ENCODE measurements at regions not wholly inside any gene's neighbourhood (a gene's known extent, or its start where the extent isn't known, plus 50 kb on each side); places are given as distances from the start of the nearest gene placed in this dataset.

GRCh38 chr1:143720087-143721023 lies 251.4 kb downstream of the FAM72C start:
- Histone ChIP-seq H3K9ac (ENCODE audit: control insufficient read depth, extremely low read depth, insufficient read depth, low read length) (no peak overlapping the region), H4K20me1 (ENCODE audit: control insufficient read depth, extremely low read depth, insufficient read depth, low read length) (no peaks in the 10 kb centered on the region), H3K27me3 (ENCODE audit: control insufficient read depth, extremely low read depth, insufficient read depth, low read length) (peaks cover 5% of the 10 kb centered on the region), H3K9me1 (ENCODE audit: control insufficient read depth, extremely low read depth, insufficient read depth, low read length) (no peaks in the 10 kb centered on the region), H3K79me2 (ENCODE audit: control insufficient read depth, insufficient read depth, low read length) (no peaks in the 10 kb centered on the region), H3K27ac (ENCODE audit: control insufficient read depth, insufficient read depth, low read length) (no peak overlapping the region), H3K36me3 (ENCODE audit: control insufficient read depth in 2 of 2, extremely low read depth in 1 of 2, insufficient read depth in 2 of 2, low read length in 2 of 2) (no peaks in the 10 kb centered on the region), H3K9me3 (ENCODE audit: control insufficient read depth, low read depth, low read length) (no peaks in the 10 kb centered on the region), H3K4me2 (ENCODE audit: control insufficient read depth, extremely low read depth, insufficient read depth, low read depth, low read length) (no peak overlapping the region), H3K4me1 (ENCODE audit: control insufficient read depth, extremely low read depth, insufficient read depth, low read length) (no peaks in the 10 kb centered on the region), H2AFZ (ENCODE audit: control insufficient read depth, low read length) (no peak overlapping the region), H3K4me3 (ENCODE audit: control insufficient read depth in 2 of 3, extremely low read depth in 1 of 3, insufficient read depth in 2 of 3, low read depth in 1 of 3, low read length in 3 of 3) (no peak overlapping the region)
- DNase-seq (ENCODE audit: low read depth, low spot score) (no peak), FAIRE-seq (no peak)
- no peak for TF ChIP-seq CTCF (optimal IDR thresholded peaks at IDR 0.05 in 1 of 3, IDR thresholded peaks at IDR 0.05 in 1 of 3, conservative IDR thresholded peaks at IDR 0.05 in 1 of 3; ENCODE audit: extremely low read depth in 1 of 3, insufficient read depth in 2 of 3, low read length in 3 of 3)
- no peak for TF ChIP-seq EZH2 (IDR thresholded peaks at IDR 0.05; ENCODE audit: low read length)
- dilution Hi-C loops (cut with MboI; ENCODE audit: extremely low pct_ligation_motif_present, low sequenced_read_pairs): no loop called here

GRCh38 chr1:143718524-143718923 lies 253.3 kb downstream of the FAM72C start:
- H3K4me3 ChIP-seq (ENCODE audit: control insufficient read depth in 2 of 3, extremely low read depth in 1 of 3, insufficient read depth in 2 of 3, low read depth in 1 of 3, low read length in 3 of 3): no peak overlapping the region
- TF ChIP-seq EZH2 (IDR thresholded peaks at IDR 0.05; ENCODE audit: low read length) (no peak), CTCF (optimal IDR thresholded peaks at IDR 0.05 in 1 of 3, IDR thresholded peaks at IDR 0.05 in 1 of 3, conservative IDR thresholded peaks at IDR 0.05 in 1 of 3; ENCODE audit: extremely low read depth in 1 of 3, insufficient read depth in 2 of 3, low read length in 3 of 3) (no peak)
- no peaks in the 10 kb centered on the region for H3K36me3 ChIP-seq (ENCODE audit: control insufficient read depth in 2 of 2, extremely low read depth in 1 of 2, insufficient read depth in 2 of 2, low read length in 2 of 2)
- dilution Hi-C loops (cut with MboI; ENCODE audit: extremely low pct_ligation_motif_present, low sequenced_read_pairs): no loop called here
- DNase-seq (ENCODE audit: low read depth, low spot score): no peak
- H3K9ac ChIP-seq (ENCODE audit: control insufficient read depth, extremely low read depth, insufficient read depth, low read length): no peak overlapping the region
- peaks cover 5% of the 10 kb centered on the region for H3K27me3 ChIP-seq (ENCODE audit: control insufficient read depth, extremely low read depth, insufficient read depth, low read length)
- H3K9me1 ChIP-seq (ENCODE audit: control insufficient read depth, extremely low read depth, insufficient read depth, low read length): no peaks in the 10 kb centered on the region
- no peak for FAIRE-seq
- H2AFZ ChIP-seq (ENCODE audit: control insufficient read depth, low read length): no peak overlapping the region
- no peaks in the 10 kb centered on the region for H3K4me1 ChIP-seq (ENCODE audit: control insufficient read depth, extremely low read depth, insufficient read depth, low read length)
- no peaks in the 10 kb centered on the region for H3K79me2 ChIP-seq (ENCODE audit: control insufficient read depth, insufficient read depth, low read length)
- no peak overlapping the region for H3K4me2 ChIP-seq (ENCODE audit: control insufficient read depth, extremely low read depth, insufficient read depth, low read depth, low read length)
- no peak overlapping the region for H3K27ac ChIP-seq (ENCODE audit: control insufficient read depth, insufficient read depth, low read length)
- no peaks in the 10 kb centered on the region for H4K20me1 ChIP-seq (ENCODE audit: control insufficient read depth, extremely low read depth, insufficient read depth, low read length)
- no peaks in the 10 kb centered on the region for H3K9me3 ChIP-seq (ENCODE audit: control insufficient read depth, low read depth, low read length)

All from keratinocyte (primary cell).